DMS 273 treated with DMSO at 0.1 percent for 48 hours (cell line): ENCODE measurements at regions not wholly inside any gene's neighbourhood (a gene's known extent, or its start where the extent isn't known, plus 50 kb on each side); places are given as distances from the start of the nearest gene placed in this dataset.
"Not testable (repeated sequence)": the region's sequence is repeated elsewhere in the genome, so short reads cannot be mapped to it uniquely, and the experiment has no call there.

Source experiments
- DNase-seq: peaks from one replicate; lab custom pipeline; 2025; lab: John Stamatoyannopoulos, UW

DNA sequence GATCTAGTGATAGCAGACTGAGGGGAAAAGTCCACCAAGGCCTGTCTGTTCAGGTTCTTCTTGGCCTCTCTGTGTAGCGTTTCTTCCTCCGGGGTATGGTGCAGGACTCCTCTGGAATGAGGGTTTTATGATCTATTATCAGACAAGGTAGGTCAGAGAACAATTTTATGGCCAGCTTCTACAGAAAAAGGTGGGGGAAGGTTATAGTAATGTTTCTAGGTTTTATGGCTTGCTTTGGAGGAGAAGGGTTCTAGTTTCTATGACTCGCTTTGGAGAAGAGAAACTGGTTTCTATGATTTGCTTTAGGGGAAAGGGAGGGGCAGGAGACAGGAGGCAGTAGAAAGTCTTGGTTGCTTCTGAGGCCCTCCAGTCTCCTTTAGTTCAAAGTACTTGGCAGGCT lies 144.8 kb upstream of the LAMA2 start:
- no peak for DNase-seq

DNA sequence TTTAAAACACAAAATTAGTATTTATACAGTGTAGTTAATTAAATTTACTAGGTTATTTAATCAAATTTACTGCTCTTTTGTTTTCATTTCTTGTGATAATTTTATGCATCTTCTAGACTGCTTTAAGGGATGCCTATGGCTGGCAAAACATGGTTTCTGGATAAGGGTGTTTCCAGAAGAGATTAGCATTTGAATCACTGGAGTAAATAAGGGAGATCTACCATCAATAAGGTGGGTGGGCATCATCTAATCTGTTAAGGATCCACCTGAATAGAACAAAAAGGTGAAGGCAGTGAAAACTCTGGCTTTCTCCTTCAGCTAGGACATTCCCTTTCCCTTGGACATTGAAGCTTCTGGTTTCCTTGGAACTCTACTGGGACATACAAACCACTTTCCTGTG lies 146.2 kb upstream of the LAMA2 start:
- no peak for DNase-seq

DNA sequence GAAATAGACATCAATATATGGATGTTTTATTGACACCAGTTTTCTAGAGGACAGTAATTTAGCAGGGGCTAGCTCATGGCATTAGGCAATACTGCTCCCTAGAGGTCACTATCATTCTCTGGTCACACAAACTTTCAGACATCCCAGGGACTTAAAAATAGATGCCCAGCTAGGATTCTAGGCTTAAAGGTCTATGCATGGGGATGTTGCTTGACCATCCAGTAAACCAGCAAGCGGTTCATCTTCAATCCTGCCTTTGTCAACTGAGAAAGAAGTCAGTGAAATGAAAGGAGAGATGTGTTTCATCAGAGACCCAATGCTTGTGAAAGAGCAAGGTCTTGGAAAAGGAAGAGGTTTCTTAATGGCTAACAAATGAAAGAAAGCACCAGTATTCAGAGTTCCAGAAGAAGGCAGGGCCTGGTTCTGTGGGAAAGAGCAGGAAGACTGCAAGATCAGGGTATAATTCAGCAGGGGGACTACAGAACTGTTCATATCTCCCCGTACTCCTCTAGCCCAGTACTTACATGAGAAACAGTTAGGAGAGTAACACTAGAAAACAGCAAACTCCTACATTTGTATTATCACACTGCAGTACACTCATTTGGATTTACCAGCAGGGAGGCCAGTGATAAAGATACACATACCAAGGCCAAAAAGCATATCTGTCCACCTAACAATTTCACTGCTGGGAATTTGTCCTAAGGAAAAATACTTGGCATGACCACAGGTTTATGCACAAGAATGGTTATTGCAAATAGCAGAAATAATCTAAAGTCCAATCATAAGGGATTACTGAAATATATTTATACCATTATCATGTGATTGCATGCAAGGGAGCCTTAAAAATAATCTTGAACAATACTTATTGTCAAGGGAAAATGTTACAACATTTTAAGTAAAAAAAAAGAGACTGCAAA lies 151.4 kb upstream of the LAMA2 start:
- DNase-seq: peak; percentile 52

DNA sequence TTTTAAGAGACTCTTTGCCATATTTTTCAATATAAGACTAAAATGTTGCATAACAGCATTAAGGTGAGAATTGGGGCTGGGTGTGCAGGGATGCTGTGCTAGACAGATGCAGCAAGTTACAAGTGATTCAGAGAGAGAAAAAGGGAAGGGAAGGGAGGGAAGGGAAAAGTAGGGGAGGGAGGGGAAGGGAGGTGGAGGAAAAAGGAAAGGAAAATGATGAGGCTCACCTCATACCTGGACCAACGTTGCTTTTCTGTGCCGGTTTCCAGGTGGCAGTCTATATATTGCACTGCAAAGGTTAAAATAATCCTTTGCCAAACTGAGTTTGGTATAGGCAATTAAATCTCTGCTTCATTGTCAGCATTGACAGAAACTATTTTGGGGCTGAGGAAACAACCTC lies 155.4 kb upstream of the LAMA2 start:
- DNase-seq: no peak

DNA sequence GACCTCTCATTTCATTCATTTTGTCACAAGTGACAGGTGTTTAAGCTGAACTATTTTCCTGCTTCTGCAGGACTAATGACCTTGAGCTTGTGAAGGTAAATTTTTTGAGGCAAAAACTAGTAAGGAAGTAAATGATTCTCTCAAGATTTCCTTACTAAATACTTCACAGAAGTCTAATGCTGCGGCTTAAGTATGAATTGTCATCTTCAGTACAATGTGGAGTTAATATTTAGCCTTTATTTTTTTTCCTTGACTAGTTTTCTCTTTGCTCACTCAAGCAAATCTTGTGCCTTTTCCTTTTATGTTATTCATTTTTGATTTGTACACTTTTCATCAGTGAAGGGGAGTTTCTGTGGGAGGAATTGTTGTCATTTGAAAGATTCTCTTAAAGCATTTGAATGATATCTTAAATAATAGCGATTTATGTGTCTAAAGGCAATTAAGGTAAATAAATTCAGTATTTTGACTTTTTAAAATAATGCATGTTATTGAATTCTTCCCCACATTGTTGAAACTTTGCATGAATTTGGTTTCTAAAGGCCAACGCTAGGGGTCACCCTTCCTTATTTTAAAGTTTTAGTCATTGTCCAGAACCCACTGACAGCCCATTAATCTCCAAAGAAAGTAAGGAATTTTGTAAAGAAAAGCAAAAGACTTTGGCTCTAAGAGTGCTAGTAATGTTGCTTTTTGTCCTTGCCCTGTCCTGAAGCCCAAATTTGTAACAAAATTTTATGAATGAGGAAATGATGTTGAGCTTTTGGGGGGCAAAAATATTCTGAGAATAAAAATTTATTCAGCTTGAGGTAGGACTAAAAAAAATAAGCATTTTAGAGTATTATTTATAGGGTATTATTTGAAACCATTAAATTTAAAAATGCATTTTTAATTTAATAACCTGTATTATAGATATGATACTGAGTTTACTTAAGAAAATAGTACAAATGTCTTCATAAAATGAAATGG lies 157.4 kb upstream of the LAMA2 start:
- no peak for DNase-seq

- no peak for DNase-seq
These were observed 158.2 kb upstream of the LAMA2 start for GRCh38 chr6:128724738-128725137.

DNA sequence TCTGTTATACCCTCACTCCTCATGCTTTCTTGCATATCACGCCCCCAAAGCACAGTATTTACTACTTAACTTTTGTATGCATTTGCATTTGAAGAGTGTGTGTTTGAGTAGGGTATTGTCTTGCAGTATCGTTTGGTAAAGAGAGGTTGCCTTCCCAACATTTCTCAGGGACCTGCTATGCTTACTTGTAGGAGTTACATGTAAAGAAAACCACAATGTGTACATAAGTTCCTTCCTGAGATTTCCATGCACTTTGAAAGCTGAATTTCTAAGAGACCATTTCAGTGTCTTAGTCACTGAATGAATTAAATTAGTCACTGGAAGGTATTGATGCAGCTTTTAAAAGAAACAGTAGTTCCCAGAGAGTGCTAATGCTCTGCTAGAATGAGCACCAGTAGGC lies 159.3 kb upstream of the LAMA2 start:
- DNase-seq: no peak

- no peak for DNase-seq
These were observed 162.0 kb upstream of the LAMA2 start for GRCh38 chr6:128720891-128721290.

- no peak for DNase-seq
These were observed 163.2 kb upstream of the LAMA2 start for GRCh38 chr6:128719786-128720185.

DNA sequence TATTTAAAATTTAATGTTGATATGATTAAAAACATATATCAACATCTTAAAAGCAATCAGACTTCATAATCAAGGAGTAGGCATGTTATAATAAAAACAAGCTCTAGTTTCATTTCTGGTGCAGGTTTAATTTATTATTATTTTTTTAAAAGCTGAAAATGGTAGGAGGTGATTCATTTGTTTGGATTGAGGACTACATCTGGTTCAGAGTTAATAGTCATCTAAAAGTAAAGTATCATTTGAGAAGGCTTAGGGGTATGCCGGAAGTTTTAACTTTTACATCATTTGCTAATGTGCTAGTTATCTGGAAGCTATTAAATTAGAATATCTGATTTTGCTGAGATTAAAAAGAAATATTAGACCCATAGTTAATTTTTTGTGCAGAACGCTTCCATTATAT lies 169.5 kb upstream of the LAMA2 start:
- DNase-seq: no peak

DNA sequence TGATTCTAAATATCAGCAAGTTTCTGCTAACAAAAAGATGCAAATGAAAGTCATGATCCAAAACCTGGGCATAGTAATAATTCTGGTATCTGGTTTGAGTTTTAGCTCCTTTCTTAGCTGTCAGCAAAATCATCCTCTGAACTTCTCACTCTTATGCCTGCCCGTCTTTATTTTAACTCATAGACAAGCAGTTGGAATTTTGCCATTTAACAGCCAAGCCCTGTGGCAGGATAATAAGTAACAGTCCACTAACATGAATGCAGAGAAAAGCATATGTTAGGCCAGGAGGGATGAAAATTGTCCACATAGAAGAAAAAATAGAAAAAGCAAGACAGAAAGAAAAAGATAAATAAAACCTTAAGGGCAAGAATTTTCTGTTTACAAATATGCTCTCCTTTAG lies 170.0 kb upstream of the LAMA2 start:
- no peak for DNase-seq

GRCh38 chr6:128711149-128711548 lies 171.8 kb upstream of the LAMA2 start:
- DNase-seq: no peak

DNA sequence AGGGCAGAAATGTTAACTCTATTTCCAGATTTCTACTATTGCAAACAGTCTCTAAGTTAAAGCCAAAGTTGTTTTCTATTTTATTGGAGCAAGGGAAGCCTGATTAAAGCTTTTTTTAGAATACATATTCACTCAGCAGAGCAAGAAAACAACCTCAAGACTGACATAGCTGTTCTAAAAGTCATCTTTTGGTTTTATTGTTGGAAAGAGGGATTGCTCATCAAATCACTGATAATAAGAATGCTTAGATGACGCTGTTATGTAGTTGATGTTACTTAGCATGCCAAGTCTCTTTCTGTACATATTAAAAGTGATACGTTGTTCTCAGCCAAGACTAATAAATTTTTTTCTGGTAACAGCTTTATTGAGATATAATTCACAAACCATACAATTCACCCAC lies 172.6 kb upstream of the LAMA2 start:
- no peak for DNase-seq

- DNase-seq: no peak
These were observed 178.3 kb upstream of the LAMA2 start for GRCh38 chr6:128704601-128705000.

DNA sequence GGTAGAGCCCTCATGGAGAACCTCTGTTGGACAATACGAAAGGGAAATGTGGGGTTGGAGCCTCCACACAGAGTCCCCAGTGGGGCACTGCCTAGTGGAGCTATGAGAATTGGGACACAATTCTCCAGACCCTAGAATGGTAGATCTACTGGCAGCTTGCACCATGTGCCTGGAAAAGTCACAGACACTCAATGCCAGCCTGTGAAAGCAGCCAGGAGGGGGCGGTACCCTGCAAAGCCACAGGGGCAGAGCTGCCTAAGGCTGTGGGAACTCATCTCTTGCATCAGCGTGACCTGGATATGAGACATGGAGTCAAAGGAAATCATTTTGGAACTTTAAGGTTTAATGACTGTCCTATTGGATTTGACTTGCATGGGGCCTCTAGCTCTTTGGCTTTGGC lies 179.1 kb upstream of the LAMA2 start:
- not testable (repeated sequence) for DNase-seq

GRCh38 chr6:128696691-128697689 lies 176.6 kb upstream of the PTPRK start:
- peak; percentile 37 for DNase-seq

- no peak for DNase-seq
These were observed 174.1 kb upstream of the PTPRK start for GRCh38 chr6:128694303-128695009.

DNA sequence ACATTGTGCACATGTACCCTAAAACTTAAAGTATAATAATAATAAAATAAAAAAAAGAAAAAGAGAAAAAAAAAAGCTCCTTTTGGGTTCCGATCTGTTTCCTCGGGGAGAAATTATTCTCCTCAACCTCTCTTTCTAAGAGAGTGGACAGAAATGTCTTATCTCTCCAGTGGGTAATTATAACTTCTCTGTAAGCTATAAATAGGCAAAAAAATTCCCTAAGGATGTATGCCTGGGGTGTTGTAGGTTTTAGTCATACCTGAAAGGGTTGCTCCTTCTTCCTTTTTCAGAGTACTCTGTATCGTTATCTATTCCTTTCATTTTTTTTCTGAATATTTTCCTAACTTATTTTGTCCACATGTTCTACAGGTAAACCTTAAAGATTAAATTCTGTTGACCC lies 169.7 kb upstream of the PTPRK start:
- DNase-seq: no peak

DNA sequence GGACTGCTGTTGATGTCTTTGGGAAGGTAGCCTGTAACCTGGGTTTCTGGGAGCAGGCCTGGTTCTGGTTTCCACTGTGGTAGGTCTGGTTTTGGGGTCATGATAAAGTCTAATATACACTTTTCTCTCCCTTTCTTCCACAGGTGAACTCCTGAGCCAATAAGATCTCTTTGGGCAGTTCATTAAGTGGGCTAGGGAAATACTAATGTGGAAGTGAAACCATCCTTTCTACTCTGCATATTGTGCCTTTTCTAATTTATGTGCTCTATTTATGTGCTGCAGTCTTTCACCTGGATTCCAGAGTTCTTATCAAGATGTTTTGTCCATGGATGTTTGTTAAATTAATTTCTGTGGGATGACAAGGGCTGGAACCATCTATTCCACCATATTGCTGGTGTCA lies 165.7 kb upstream of the PTPRK start:
- DNase-seq: no peak

DNA sequence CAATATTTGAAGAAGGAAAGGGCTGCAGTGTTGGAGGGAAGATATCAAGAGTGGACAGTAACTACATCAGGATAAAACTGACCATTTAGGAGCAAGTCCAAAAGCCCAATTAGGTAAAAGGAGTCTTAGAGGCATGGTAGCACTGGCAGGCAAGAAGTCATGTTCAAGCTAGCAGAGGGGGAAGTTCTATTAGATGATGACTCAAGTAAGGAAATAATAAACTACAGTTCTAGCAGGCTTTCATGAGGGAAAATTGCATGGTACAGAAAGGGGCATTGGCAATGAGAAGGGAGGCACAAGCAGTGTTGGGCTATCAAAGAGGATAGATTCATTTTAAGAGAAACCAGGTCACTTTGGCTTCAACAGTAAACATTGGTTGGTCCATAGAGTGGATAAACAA lies 156.1 kb upstream of the PTPRK start:
- no peak for DNase-seq

DNA sequence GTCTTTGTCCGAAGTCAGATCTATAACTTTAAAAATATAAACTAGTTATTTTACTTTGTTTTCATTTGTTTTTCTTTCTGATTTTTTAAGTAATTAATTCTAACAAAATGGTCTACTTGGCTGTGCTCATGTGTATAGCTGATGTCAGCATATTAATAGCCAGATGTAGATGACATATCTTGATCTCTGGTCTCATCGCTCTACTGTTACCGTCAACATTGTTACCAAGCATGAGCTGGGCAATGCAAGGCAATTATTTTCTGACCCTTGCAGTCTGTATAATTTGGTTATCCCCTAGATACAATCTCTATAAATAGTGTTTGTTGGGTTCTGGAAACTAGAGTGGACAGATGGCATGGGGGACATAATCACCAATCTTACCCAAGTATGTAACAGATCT lies 151.6 kb upstream of the PTPRK start:
- peak; percentile 83 for DNase-seq
